ENCODE measurements at regions not wholly inside any gene's neighbourhood (a gene's known extent, or its start where the extent isn't known, plus 50 kb on each side); places are given as distances from the start of the nearest gene placed in this dataset.

- TF ChIP-seq CTCF (IDR thresholded peaks at IDR 0.05) = no peak
- no peak for TF ChIP-seq EZH2 (IDR thresholded peaks at IDR 0.05; ENCODE audit: borderline replicate concordance, insufficient read depth, low read depth, low read length, poor library complexity, severe bottlenecking)
Measured at GRCh38 chr9:111728617-111729366, 65.9 kb downstream of the SHOC1 start.
